Hepatocyte (in vitro differentiated cells): ENCODE measurements at regions not wholly inside any gene's neighbourhood (a gene's known extent, or its start where the extent isn't known, plus 50 kb on each side); places are given as distances from the start of the nearest gene placed in this dataset.

Source experiments
- DNase-seq: peaks from one replicate; pipeline ENCODE4 v3.0.0-alpha.2; 2016; ENCODE audit warnings: low spot score
- H2AFZ ChIP-seq: fragments of 200-600 bp; sonication (generic); 2 replicates; pipeline ENCODE4 v1.6.0; 2016; ENCODE audit warnings: antibody characterized with exemption, mild to moderate bottlenecking
- H3K27ac ChIP-seq: fragments of 200-600 bp; sonication (generic); 2 replicates; pipeline ENCODE4 v1.5.1; 2016; ENCODE audit warnings: mild to moderate bottlenecking
- H3K27me3 ChIP-seq: fragments of 200-600 bp; sonication (generic); 2 replicates; pipeline ENCODE4 v1.6.1; 2016
- H3K36me3 ChIP-seq: fragments of 200-600 bp; sonication (generic); replicated peaks from 2 replicates; pipeline ENCODE4 v1.5.1; 2016; ENCODE audit warnings: low read depth; ENCODE audit not compliant: insufficient read depth
- H3K4me1 ChIP-seq: fragments of 200-600 bp; sonication (generic); 2 replicates; pipeline ENCODE4 v1.5.1; 2016; ENCODE audit warnings: mild to moderate bottlenecking, moderate library complexity; ENCODE audit not compliant: insufficient read depth
- H3K4me2 ChIP-seq: fragments of 200-600 bp; sonication (generic); 2 replicates; pipeline ENCODE4 v1.6.0; 2016
- H3K4me3 ChIP-seq: fragments of 200-600 bp; sonication (generic); 2 replicates; pipeline ENCODE4 v1.5.1; 2016; ENCODE audit warnings: mild to moderate bottlenecking
- H3K79me2 ChIP-seq: fragments of 200-600 bp; sonication (generic); 2 replicates; pipeline ENCODE4 v1.6.0; 2017; ENCODE audit warnings: mild to moderate bottlenecking
- H3K9me2 ChIP-seq: fragments of 200-600 bp; sonication (generic); replicated peaks from 2 replicates; pipeline ENCODE4 v1.6.0; 2017; ENCODE audit warnings: mild to moderate bottlenecking; ENCODE audit not compliant: insufficient read depth
- H3K9me3 ChIP-seq: fragments of 200-600 bp; sonication (generic); 2 replicates; pipeline ENCODE4 v1.5.1; 2016; ENCODE audit warnings: low read depth, mild to moderate bottlenecking
- H4K20me1 ChIP-seq: fragments of 200-600 bp; sonication (generic); 2 replicates; pipeline ENCODE4 v1.6.0; 2016; ENCODE audit warnings: mild to moderate bottlenecking; ENCODE audit not compliant: insufficient read depth, poor library complexity, severe bottlenecking
- EZH2 ChIP-seq: fragments of 200-600 bp; sonication (generic); IDR thresholded peaks from 2 replicates; pipeline ENCODE4 v1.6.1; 2016; ENCODE audit warnings: antibody characterized with exemption, mild to moderate bottlenecking, borderline replicate concordance
- EZH2phosphoT487 ChIP-seq: fragments of 200-600 bp; sonication (generic); IDR thresholded peaks from one replicate; pipeline ENCODE4 v1.6.1; 2018; ENCODE audit warnings: antibody characterized with exemption, mild to moderate bottlenecking, low read depth, moderate library complexity; ENCODE audit not compliant: unreplicated experiment, severe bottlenecking
- WGBS: methylation state at CpG from one replicate; pipeline ENCODE4 v1.1.6; 2016; ENCODE audit warnings: low lambda C conversion rate; ENCODE audit errors: missing lambda C conversion rate; 5-methylcytosine and 5-hydroxymethylcytosine counted together
- TF ChIP-seq, protein P1 (sequence below): fragments of 200-600 bp; sonication (generic); IDR thresholded peaks from 2 replicates; pipeline ENCODE4 v1.5.1; 2016; ENCODE audit warnings: antibody characterized with exemption, mild to moderate bottlenecking; ENCODE audit not compliant: poor library complexity

DNA sequence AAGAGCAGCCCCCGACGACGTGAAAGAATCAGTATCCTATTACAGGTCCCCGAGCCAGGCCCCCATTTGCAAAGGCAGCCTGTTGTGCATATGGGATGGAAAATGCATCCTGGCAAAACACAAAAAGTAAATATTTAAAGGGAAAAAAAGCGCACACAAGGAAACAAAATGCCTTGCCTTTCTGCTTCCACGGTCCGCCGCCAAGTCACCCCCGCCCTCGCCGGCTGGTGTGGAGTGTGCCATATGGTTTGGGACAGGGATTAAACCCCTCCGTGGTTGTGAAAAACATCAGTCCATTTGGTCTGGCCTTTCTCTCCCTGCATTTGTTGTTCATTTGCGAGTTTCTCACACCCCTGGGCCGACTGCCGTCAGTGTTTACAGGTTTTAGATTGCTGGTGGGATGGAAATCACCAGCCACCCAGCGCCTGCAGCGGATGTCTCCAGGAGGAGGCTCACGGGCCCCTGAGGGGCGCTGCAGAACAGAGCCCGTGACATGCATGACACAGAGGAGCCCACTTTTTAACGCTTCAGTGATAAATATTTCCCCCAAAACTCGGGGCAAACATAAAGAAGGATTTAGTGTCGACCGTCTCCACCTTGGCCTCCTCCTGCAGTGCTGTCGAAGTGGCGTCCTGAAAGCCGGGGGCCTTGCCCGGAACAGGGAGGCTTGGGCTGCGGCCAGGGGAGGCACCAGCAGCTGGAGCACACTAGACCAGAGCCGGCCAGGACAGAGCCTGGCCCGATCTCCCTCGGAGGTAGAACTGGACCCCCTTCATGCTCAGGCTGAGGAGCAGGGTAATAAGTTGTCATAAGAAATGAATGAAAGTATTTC, 161.5 kb downstream of the HSD17B3 start:
- Histone ChIP-seq H3K4me3 (no peak overlapping the region), H3K27ac (peak overlapping the region; percentile 89), H3K27me3 (no peaks in the 10 kb centered on the region), H3K9me3 (no peaks in the 10 kb centered on the region), H2AFZ (no peak overlapping the region), H3K4me1 (peaks cover 36% of the 10 kb centered on the region), H3K9me2 (no peaks in the 10 kb centered on the region), H3K79me2 (no peaks in the 10 kb centered on the region), H4K20me1 (no peaks in the 10 kb centered on the region), H3K4me2 (peak overlapping the region; percentile 56), H3K36me3 (no peaks in the 10 kb centered on the region)
- no peak for TF ChIP-seq EZH2
- WGBS, result 39% methylated on average over 32 of the region's 32 CpGs
- peak; percentile 69 for DNase-seq

DNA sequence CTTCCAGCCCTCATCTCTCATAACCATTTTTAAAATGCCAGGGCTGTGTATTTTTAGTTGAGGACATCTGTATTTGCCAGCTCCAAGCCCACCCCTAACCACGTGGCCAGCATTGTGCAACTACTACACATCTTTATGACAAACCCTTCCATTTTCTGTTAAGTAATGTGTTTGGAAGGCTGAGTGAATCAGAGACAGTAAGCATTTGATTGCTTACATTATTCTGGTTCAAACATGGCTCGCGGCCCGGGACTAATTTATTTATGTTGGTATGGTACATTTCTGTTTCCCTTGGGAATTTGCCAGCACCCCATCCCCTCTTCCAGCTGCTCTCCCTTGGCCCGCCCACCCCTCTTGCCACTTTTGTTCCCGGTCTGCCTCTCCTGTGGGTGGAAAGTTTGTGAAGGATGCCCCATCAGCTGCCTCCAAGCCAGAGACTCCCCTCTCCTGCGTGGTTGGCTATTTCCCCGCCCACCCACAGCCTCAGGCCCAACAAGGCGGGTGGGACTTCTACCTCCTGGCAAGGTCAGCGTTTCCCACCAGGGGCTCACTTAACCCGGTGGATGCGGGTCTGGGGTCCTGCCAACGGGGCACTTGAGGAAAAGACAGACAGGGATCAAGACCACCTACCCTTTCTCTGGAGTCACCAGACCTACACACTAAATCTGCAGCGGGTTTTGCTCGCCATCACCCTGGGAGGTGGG, 162.2 kb downstream of the HSD17B3 start:
- no peaks in the 10 kb centered on the region for H3K27me3 ChIP-seq
- no peaks in the 10 kb centered on the region for H3K9me3 ChIP-seq
- H2AFZ ChIP-seq, result no peak overlapping the region
- H3K4me3 ChIP-seq, result no peak overlapping the region
- no peaks in the 10 kb centered on the region for H3K79me2 ChIP-seq
- peak overlapping the region; percentile 56 for H3K4me2 ChIP-seq
- no peaks in the 10 kb centered on the region for H4K20me1 ChIP-seq
- no peaks in the 10 kb centered on the region for H3K36me3 ChIP-seq
- 41% methylated on average over 13 of the region's 15 CpGs for WGBS
- no peaks in the 10 kb centered on the region for H3K9me2 ChIP-seq
- no peak for TF ChIP-seq EZH2
- DNase-seq, result peak; percentile 86
- H3K27ac ChIP-seq, result peak overlapping the region; percentile 95
- peaks cover 41% of the 10 kb centered on the region for H3K4me1 ChIP-seq

DNA sequence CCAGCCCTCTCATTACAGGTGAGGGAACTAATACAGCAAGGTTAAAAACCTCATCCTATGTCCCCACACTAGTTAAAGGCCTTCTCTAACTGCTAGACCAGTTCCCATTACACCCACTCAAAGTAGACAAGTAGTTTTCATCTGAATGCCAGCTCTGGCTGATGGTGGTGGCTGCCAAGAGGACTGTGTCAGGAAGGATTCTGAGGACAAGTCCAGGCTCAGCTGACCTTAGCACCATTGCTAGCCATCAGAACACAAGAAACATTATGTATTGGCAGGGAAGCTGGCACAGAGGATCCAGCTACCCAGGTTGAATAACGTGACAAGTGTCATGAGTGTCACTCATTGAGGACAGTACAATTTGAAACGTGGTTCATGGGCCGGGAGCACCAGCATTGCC, 163.4 kb downstream of the HSD17B3 start:
- TF ChIP-seq EZH2phosphoT487 (no peak), EZH2 (no peak)
- TF ChIP-seq, protein P1, sequence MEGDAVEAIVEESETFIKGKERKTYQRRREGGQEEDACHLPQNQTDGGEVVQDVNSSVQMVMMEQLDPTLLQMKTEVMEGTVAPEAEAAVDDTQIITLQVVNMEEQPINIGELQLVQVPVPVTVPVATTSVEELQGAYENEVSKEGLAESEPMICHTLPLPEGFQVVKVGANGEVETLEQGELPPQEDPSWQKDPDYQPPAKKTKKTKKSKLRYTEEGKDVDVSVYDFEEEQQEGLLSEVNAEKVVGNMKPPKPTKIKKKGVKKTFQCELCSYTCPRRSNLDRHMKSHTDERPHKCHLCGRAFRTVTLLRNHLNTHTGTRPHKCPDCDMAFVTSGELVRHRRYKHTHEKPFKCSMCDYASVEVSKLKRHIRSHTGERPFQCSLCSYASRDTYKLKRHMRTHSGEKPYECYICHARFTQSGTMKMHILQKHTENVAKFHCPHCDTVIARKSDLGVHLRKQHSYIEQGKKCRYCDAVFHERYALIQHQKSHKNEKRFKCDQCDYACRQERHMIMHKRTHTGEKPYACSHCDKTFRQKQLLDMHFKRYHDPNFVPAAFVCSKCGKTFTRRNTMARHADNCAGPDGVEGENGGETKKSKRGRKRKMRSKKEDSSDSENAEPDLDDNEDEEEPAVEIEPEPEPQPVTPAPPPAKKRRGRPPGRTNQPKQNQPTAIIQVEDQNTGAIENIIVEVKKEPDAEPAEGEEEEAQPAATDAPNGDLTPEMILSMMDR, result no peak
- 94% methylated on average over 3 of the region's 3 CpGs for WGBS
- Histone ChIP-seq H3K36me3 (no peaks in the 10 kb centered on the region), H3K4me1 (peaks cover 44% of the 10 kb centered on the region), H3K79me2 (no peaks in the 10 kb centered on the region), H3K4me2 (no peak overlapping the region), H3K9me2 (no peaks in the 10 kb centered on the region), H3K9me3 (no peaks in the 10 kb centered on the region), H2AFZ (no peak overlapping the region), H3K27ac (peak overlapping the region; percentile 95), H4K20me1 (no peaks in the 10 kb centered on the region), H3K4me3 (no peak overlapping the region), H3K27me3 (no peaks in the 10 kb centered on the region)
- DNase-seq, result no peak

DNA sequence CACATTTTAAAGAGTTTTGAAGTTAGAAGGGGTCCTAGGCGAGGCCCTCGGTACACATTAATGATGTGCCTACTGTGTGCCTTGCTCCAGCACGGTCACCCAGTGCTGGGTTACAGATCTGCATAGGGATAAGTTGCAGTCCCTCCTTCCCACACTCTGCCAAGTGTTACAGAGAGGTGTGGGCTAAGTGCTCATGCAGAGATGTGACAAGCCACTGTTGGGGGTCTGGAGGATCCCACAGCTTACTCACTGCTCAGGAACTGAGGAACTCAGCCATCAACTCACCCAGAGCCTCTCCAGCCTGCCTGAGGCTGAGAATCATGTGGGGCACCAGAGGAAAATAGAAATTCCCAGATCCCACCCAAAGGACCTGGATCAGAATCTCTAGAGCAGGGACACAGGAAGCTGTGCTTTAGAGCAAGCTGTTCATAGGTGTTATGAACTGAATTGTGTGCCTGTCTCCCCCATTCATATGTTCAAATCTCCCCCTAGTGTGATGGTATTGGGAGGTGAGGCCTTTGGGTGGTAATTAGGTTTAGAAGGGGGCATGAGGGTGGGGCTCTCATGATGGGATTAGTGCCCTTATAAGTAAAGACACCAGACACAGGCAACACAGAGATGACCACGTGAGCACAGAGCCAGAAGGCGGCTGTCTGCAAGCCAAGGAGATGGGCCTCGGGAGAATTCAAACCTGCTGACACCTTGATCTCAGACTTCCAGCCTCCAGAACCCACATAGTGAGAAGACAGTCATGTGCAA, 164.1 kb downstream of the HSD17B3 start:
- peak overlapping the region; percentile 70 for H3K4me2 ChIP-seq
- H2AFZ ChIP-seq, result no peak overlapping the region
- H3K4me3 ChIP-seq, result no peak overlapping the region

More for the DNA sequence above, 164.1 kb downstream of the HSD17B3 start:
- Histone ChIP-seq H3K4me1 (peaks cover 44% of the 10 kb centered on the region), H3K9me2 (no peaks in the 10 kb centered on the region), H3K79me2 (no peaks in the 10 kb centered on the region), H4K20me1 (no peaks in the 10 kb centered on the region), H3K27me3 (no peaks in the 10 kb centered on the region), H3K36me3 (no peaks in the 10 kb centered on the region), H3K27ac (peak overlapping the region; percentile 95), H3K9me3 (no peaks in the 10 kb centered on the region)
- 71% methylated on average over 6 of the region's 6 CpGs for WGBS
- no peak for DNase-seq
- TF ChIP-seq EZH2phosphoT487, result no peak
- no peak for TF ChIP-seq EZH2
- TF ChIP-seq, protein P1, result no peak
